ENCODE measurements at regions not wholly inside any gene's neighbourhood (a gene's known extent, or its start where the extent isn't known, plus 50 kb on each side); places are given as distances from the start of the nearest gene placed in this dataset.

DNA sequence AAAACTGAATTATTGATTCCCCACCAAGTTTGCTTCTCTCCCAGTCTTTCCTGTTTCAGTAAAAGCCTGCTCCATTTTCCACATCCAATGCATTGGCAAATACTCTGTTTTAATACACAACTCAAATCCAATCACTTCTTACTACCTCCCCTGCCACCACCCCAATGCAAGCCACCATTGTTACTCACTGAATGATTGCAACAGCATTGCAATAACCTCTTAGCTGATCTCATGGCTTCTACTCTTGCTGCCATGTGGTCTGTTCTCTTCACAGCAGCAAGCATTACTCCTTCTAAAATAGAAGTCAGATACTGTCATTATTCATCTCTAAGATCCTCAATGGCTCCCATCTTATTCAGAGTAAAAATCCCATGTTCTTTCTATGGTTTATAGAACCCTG lies 123.4 kb downstream of the ATP6V1G3 start:
- no peak overlapping the region for H3K27ac Mint-ChIP-seq

DNA sequence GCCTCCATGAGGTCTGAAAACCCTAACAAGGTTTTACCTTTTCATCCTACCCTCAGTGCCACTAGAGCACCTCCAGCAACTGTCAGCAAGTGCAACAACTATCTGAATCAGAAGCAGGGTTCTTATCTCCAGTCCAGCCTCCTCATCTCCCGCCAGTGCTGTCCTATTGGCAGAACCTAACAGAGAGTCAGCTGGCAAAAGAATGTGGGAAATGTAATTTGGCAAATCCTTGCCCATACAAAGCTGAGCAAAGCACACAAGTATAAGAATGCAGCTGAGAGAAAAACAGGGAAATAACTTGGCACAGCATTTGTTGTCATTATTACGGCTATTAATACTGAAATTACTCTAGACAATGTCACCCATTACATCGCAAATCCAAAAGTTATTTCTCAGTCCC lies 124.2 kb downstream of the ATP6V1G3 start:
- H3K79me2 ChIP-seq (ENCODE audit: insufficient read depth, low read length) = no peaks in the 10 kb centered on the region
- Mint-ChIP-seq H3K9me3 (peaks cover 0 to 16% (median 5%) of the 10 kb centered on the region in 7 donors), H3K36me3 (no peaks in the 10 kb centered on the region), H3K4me3 (no peak overlapping the region), H3K27ac (no peak overlapping the region), H3K27me3 (ENCODE audit: low read depth in 3 of 3) (no peaks in the 10 kb centered on the region), H3K4me1 (no peaks in the 10 kb centered on the region)
- intact Hi-C loops (cut with micrococcal nuclease) = no loop called here
- H3K4me1 ChIP-seq (ENCODE audit: control insufficient read depth in 1 of 2, insufficient read depth in 2 of 2, low read length in 2 of 2) = no peaks in the 10 kb centered on the region
- H3K4me3 ChIP-seq (replicated peaks in 1 of 3; ENCODE audit: low read depth in 2 of 3, low read length in 3 of 3) = no peak overlapping the region
- 100% methylated on average over 2 of the region's 3 CpGs for WGBS (ENCODE audit: insufficient coverage)
- no peaks in the 10 kb centered on the region for H3K9me3 ChIP-seq (replicated peaks in 1 of 2; ENCODE audit: control insufficient read depth in 1 of 2, insufficient read depth in 1 of 2, low read length in 2 of 2)
- H4K20me1 ChIP-seq (ENCODE audit: insufficient read depth, low read length) = no peaks in the 10 kb centered on the region
- H3K4me2 ChIP-seq (replicated peaks; ENCODE audit: extremely low read depth, low read length, poor library complexity, severe bottlenecking) = no peak overlapping the region
- no peak for TF ChIP-seq CTCF (IDR thresholded peaks at IDR 0.05)
- no peak overlapping the region for H3K27ac ChIP-seq (ENCODE audit: low read depth in 1 of 2, low read length in 2 of 2)
- H2AFZ ChIP-seq (ENCODE audit: insufficient read depth, low read depth, low read length, poor library complexity, severe bottlenecking) = no peak overlapping the region
- no peaks in the 10 kb centered on the region for H3K27me3 ChIP-seq (ENCODE audit: control insufficient read depth in 2 of 2, insufficient read depth in 2 of 2, low read length in 2 of 2)
- no peak for DNase-seq
- no peaks in the 10 kb centered on the region for H3K36me3 ChIP-seq (replicated peaks in 1 of 2; ENCODE audit: control insufficient read depth in 1 of 2, insufficient read depth in 2 of 2, low read length in 2 of 2)
- no peak overlapping the region for H3K9ac ChIP-seq (ENCODE audit: insufficient read depth, low read length, poor library complexity, severe bottlenecking)

More for the DNA sequence above, 123.4 kb downstream of the ATP6V1G3 start:
- DNase-seq = no peak
- no peak overlapping the region for H3K27ac ChIP-seq (ENCODE audit: low read depth in 1 of 2, low read length in 2 of 2)
- H3K9me3 ChIP-seq (replicated peaks in 1 of 2; ENCODE audit: control insufficient read depth in 1 of 2, insufficient read depth in 1 of 2, low read length in 2 of 2) = no peaks in the 10 kb centered on the region
- no peaks in the 10 kb centered on the region for H3K27me3 Mint-ChIP-seq (ENCODE audit: low read depth in 3 of 3)
- no peak for TF ChIP-seq CTCF (IDR thresholded peaks at IDR 0.05)
- no peaks in the 10 kb centered on the region for H3K27me3 ChIP-seq (ENCODE audit: control insufficient read depth in 2 of 2, insufficient read depth in 2 of 2, low read length in 2 of 2)
- H4K20me1 ChIP-seq (ENCODE audit: insufficient read depth, low read length) = no peaks in the 10 kb centered on the region
- peaks cover 0 to 11% (median 5%) of the 10 kb centered on the region in 7 donors for H3K9me3 Mint-ChIP-seq
- no peak overlapping the region for H3K4me3 ChIP-seq (replicated peaks in 1 of 3; ENCODE audit: low read depth in 2 of 3, low read length in 3 of 3)
- H3K79me2 ChIP-seq (ENCODE audit: insufficient read depth, low read length) = no peaks in the 10 kb centered on the region
- no peaks in the 10 kb centered on the region for H3K4me1 ChIP-seq (ENCODE audit: control insufficient read depth in 1 of 2, insufficient read depth in 2 of 2, low read length in 2 of 2)
- H3K4me2 ChIP-seq (replicated peaks; ENCODE audit: extremely low read depth, low read length, poor library complexity, severe bottlenecking) = no peak overlapping the region
- no peak overlapping the region for H2AFZ ChIP-seq (ENCODE audit: insufficient read depth, low read depth, low read length, poor library complexity, severe bottlenecking)
- no peaks in the 10 kb centered on the region for H3K36me3 Mint-ChIP-seq
- H3K4me1 Mint-ChIP-seq = no peaks in the 10 kb centered on the region
- no peak overlapping the region for H3K9ac ChIP-seq (ENCODE audit: insufficient read depth, low read length, poor library complexity, severe bottlenecking)
- H3K36me3 ChIP-seq (replicated peaks in 1 of 2; ENCODE audit: control insufficient read depth in 1 of 2, insufficient read depth in 2 of 2, low read length in 2 of 2) = no peaks in the 10 kb centered on the region
- H3K4me3 Mint-ChIP-seq = no peak overlapping the region
- intact Hi-C loops (cut with micrococcal nuclease) = no loop called here

All from CD14-positive monocyte (primary cell).